HG03097 (cell line): ENCODE measurements at regions not wholly inside any gene's neighbourhood (a gene's known extent, or its start where the extent isn't known, plus 50 kb on each side); places are given as distances from the start of the nearest gene placed in this dataset.

ENCODE experiments used
- ATAC-seq: cut with Tn5 transposase; IDR thresholded peaks from one replicate; pipeline ENCODE4 v1.9.1; 2021; ENCODE audit not compliant: unreplicated experiment, low FRiP score

DNA sequence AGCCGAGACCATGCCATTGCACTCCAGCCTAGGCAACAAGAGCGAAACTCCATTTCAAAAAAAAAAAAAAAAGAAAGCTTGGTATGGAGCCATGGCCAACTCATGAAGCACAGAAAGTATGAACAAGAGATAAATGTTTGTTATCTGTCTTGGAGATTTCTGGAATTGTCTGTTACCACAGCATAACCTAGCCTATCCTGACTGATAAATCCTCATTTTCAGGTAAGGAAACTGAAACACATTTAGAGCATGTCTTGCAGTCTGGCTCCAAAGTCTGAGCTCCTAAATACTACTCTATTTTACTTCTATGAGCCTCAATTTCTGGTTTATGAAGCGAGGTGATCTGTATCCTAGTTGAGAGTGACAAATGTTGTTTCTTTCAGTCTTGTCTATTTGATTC lies 68.3 kb upstream of the SLC44A1 start:
- no peak for ATAC-seq

DNA sequence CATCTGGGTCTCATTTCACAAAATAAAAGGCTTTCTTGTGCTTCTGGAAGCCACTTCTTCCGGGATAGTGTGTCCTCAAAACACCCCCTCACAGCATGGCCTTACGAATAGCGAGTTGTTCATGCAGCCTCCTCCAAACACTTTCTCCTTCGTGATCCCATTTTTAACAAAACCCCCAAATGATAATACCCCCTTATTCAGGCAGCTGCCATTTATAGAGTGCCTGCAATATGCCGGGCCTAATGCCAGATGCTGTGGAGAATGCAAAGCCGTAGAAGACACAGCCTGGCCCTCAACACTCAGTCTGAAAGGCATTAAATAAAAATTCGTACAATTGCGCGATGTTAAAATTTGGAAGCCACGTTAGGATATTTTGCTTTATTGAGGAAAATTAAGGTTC lies 66.4 kb upstream of the SLC44A1 start:
- ATAC-seq: no peak

DNA sequence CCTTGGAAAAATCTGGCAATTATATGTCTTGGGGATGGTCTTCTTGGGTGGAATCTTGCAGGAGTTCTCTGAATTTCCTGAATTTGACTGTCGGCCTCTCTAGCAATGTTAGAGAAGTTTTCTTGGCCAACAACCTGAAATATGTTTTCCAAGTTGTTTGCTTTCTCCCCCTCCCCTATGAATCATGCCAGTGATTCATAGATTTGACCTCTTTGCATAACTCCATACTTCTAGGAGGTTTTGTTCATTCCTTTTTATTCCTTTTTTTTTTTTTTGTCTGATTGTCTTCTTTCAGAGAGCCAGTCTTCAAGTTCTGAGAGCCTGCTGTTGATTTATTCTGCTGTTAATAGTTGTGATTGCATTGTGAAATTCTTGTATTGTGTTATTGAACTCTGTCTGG lies 56.7 kb upstream of the SLC44A1 start:
- ATAC-seq: no peak

DNA sequence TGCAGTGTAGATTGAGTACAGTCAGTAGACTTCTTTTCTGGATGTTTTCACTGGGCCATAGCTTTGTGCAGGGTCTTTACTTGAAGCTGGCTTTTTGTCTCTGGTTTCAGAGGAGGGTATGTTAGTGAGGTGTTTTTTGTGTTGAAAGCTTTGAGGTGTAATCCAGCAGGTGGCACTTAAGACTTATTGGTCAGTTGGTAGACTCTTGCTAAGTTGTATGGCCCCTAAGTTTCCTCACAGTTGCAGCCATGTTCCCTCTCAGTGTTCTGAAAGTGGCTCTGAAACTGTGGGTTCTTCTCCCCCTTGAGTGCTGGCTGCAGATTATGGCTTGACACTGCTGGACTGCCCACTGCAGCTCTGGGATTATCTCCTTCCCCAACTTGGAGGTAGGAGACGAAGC lies 55.7 kb upstream of the SLC44A1 start:
- no peak for ATAC-seq

DNA sequence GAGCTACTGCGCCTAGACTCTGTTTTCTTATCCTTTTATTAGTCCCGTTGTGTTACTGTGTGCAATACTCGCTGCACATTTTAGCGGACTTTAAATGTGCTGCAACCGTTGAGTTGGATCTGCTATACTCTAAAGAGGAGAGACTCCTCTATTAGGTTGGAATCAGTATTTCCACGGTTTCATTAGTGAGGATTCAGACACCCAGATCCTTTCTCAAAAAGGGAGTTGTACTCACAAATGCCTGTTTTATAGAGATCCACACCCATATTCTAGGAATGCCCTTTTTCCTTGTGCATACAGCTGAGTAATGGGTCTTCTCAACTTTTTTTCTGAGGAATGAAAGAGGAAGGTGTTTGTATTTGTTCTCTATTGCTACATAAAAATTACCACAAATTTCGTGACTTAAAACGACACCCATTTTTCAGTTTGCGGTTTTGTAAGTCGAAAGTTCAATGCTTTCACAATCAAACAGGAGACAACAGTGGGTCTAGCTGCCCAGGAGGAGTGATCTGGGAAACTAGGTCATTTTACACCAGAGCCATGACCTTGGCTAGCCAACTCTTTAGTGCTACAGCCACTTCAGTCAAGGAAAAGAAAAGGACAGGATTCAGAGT lies 52.8 kb upstream of the SLC44A1 start:
- peak; percentile 89 for ATAC-seq

DNA sequence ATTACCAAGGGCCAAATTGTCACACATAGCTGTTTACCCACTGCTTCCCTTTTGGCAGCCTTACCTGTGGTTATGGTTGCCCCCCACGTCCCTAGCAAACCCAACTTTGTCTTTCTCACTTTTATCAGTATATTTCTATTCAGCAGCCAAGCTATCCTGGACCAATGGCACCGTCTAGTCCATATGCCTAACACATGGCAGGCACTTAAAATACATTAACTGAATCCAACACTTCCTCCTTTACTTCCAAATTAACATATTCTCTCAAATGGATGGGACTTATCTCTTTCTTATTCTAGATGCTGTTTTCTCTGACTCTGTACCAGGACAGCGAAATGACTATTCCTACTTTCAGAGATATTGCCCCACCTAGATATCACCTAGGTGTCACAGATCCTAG lies 50.9 kb upstream of the SLC44A1 start:
- ATAC-seq: no peak

DNA sequence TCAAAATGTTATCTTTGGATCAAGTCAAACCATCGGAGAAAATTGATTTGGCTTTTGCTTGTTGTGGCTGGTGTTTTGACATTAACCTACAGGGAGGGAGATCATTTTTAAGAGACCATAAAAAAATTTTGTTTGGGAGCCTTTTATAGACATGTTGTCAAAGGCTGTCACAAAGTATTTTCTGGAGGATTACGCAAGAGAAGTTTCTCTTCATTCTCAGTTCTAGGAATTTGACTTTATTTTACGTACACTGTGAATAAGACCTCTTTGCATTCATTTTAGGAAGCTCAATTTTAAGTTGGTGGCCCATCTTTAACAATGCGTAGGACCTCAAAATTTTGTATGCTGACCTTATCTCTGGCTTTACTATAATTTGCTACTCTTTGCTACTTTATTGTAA lies 50.2 kb upstream of the SLC44A1 start:
- no peak for ATAC-seq
